ENCODE measurements at regions not wholly inside any gene's neighbourhood (a gene's known extent, or its start where the extent isn't known, plus 50 kb on each side); places are given as distances from the start of the nearest gene placed in this dataset.

DNA sequence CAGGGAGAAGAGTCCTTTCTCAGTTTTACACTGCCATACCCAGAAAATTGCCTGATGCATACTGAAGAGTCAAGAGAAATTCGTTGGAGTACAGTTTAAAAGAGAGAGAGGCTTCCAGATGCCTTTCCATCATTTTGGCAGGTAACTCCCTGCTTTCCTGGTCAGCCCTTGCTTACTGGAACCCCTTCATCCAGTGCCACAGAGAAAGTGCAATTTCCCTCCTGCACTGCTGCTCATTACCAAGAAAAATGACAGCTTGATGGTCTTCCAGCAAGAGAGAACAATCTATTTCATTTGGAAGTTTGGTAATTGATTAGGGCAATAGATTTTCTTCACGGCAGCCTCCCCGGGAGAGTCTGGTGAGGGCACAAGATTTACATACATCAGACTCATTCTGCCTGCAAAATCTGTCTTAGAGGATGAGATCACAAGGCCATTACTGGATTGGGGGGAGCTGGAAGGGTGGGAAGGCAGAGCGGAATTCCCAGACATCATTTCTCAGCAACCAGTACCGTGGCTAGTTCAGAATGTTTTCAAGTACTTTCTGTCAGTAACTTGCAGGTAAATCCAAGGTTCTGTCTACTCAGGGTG is 102.8 kb upstream of the SLC14A2 start:
- Mint-ChIP-seq H3K27ac (ENCODE audit: unreplicated experiment) (no peak overlapping the region), H3K4me3 (ENCODE audit: unreplicated experiment) (no peak overlapping the region), H3K36me3 (ENCODE audit: low read depth) (peaks cover 1% of the 10 kb centered on the region), H3K9me3 (ENCODE audit: low read depth) (peaks cover 6% of the 10 kb centered on the region), H3K4me1 (ENCODE audit: low read depth) (peaks cover 45% of the 10 kb centered on the region), H3K27me3 (ENCODE audit: low read depth) (peaks cover 2% of the 10 kb centered on the region)
- no peak for DNase-seq (ENCODE audit: low spot score)
- TF ChIP-seq, protein P1, sequence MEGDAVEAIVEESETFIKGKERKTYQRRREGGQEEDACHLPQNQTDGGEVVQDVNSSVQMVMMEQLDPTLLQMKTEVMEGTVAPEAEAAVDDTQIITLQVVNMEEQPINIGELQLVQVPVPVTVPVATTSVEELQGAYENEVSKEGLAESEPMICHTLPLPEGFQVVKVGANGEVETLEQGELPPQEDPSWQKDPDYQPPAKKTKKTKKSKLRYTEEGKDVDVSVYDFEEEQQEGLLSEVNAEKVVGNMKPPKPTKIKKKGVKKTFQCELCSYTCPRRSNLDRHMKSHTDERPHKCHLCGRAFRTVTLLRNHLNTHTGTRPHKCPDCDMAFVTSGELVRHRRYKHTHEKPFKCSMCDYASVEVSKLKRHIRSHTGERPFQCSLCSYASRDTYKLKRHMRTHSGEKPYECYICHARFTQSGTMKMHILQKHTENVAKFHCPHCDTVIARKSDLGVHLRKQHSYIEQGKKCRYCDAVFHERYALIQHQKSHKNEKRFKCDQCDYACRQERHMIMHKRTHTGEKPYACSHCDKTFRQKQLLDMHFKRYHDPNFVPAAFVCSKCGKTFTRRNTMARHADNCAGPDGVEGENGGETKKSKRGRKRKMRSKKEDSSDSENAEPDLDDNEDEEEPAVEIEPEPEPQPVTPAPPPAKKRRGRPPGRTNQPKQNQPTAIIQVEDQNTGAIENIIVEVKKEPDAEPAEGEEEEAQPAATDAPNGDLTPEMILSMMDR (IDR thresholded peaks at IDR 0.05), result no peak

DNA sequence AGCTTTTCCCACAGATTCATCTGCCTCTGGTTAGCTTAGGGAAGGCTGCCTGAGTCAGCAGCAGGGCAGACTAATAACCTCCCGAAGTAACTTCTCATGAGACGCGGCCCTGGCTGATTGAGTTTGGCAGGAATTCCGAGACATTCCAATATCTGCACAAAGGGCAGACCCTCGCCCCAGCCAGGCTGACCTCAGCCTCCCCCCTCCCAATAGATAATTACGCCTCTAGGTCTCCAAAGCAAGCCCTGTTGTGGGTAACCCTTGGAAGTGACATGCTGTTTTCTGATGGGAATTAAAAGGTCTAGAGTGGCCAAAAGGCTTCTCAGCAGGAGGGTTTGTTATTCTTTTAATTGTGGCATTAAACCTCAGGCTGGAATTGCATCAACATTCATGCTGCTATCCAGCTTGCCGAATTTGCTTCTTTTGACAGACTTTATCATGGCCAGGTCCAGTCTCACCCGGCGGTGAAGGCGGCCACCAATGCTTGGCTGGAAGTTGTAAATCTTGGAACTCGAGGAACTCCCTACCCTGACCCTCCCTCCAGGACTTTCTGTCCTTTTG is 98.0 kb upstream of the SLC14A2 start:
- Mint-ChIP-seq H3K4me3 (ENCODE audit: unreplicated experiment) (no peak overlapping the region), H3K27me3 (ENCODE audit: low read depth) (no peaks in the 10 kb centered on the region), H3K4me1 (ENCODE audit: low read depth) (peaks cover 71% of the 10 kb centered on the region), H3K9me3 (ENCODE audit: low read depth) (no peaks in the 10 kb centered on the region), H3K36me3 (ENCODE audit: low read depth) (no peaks in the 10 kb centered on the region), H3K27ac (ENCODE audit: unreplicated experiment) (peak overlapping the region; percentile 87)
- TF ChIP-seq, protein P1 (IDR thresholded peaks at IDR 0.05), result no peak
- no peak for DNase-seq (ENCODE audit: low spot score)

DNA sequence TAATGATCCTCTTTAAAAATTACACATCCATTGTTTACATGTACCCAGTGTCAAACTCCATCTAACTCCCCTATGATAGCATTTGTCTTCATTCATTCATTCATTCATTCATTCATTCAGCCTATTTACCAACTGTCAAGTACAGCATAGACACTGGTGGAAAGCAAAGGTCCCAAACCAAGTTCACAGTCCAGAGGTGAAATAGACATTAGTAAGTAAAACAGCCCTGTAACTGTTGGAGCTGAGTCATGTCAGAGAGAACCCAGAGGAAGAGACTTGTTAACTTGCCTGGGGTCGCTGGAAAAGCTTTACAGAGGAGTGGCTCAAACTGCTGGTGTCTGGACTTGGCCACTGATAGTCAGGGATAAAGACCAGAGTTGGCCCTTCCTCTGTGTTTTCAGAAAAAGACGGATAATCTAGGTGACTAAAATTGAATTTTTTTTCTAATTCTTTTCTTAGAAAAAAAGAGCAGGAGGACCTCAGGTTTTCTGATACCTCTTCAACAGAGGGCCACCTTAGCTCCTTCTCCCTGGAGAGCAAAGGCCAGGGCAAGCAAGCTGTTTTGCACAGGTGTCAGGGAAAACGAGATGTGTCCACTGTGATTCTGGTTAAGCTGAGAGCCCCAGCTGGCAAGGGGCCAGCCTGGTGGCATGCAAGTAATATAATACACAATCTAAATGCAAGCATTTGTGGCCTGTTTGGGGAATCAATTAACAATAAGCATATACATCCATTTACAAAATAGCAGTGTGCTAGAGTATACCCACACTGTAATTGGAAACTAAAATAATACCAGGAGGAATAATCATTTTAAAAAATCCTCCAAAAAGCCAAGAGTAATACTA is 96.7 kb upstream of the SLC14A2 start:
- Mint-ChIP-seq H3K4me3 (ENCODE audit: unreplicated experiment) (no peak overlapping the region), H3K27ac (ENCODE audit: unreplicated experiment) (peak overlapping the region; percentile 84), H3K36me3 (ENCODE audit: low read depth) (no peaks in the 10 kb centered on the region), H3K4me1 (ENCODE audit: low read depth) (peaks cover 81% of the 10 kb centered on the region), H3K27me3 (ENCODE audit: low read depth) (no peaks in the 10 kb centered on the region), H3K9me3 (ENCODE audit: low read depth) (no peaks in the 10 kb centered on the region)
- DNase-seq (ENCODE audit: low spot score), result no peak
- TF ChIP-seq, protein P1 (IDR thresholded peaks at IDR 0.05), result no peak

DNA sequence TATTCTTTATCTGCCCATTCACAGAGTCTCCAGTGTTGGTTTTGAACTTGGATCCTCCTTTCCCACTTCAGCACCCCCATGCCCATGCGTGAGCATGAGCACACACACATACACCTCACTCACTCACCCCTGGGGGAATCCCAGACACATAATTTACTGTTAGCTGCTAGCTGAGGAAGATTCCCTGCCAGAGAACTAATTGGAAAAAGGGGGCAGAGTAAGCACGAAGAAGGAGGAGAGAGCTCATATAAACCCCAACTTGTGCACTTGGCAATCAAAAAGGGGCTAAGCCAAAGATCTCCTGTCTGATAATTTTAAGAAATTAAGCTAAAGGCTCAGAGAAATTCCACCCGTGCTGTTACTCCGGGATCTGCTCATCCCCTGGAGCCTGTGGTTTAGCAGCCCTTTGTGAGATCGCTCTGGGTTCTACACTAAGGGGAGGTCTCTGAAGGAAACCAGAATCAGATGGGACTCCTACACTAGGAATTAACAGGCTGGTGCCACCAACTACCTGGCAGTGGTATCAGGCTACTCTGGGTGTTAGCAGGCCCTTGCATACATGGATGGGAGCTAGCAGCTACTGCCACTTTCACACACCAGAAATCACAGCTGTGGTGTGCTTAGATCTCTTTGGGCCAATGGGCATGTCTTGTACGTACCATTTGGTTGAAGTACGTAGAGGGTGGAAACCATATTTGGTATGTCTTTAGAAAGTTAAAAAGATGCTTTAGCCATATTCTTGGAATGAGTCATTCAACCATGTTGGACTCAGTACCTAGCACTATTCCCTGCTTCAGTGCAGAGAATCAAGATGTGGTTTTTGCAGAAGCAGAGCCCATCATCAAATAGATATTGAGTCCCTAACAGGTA is 95.6 kb upstream of the SLC14A2 start:
- Mint-ChIP-seq H3K27ac (ENCODE audit: unreplicated experiment) (peak overlapping the region; percentile 34), H3K36me3 (ENCODE audit: low read depth) (no peaks in the 10 kb centered on the region), H3K9me3 (ENCODE audit: low read depth) (no peaks in the 10 kb centered on the region), H3K27me3 (ENCODE audit: low read depth) (no peaks in the 10 kb centered on the region), H3K4me1 (ENCODE audit: low read depth) (peaks cover 84% of the 10 kb centered on the region), H3K4me3 (ENCODE audit: unreplicated experiment) (no peak overlapping the region)
- DNase-seq (ENCODE audit: low spot score), result no peak
- TF ChIP-seq, protein P1 (IDR thresholded peaks at IDR 0.05), result no peak

DNA sequence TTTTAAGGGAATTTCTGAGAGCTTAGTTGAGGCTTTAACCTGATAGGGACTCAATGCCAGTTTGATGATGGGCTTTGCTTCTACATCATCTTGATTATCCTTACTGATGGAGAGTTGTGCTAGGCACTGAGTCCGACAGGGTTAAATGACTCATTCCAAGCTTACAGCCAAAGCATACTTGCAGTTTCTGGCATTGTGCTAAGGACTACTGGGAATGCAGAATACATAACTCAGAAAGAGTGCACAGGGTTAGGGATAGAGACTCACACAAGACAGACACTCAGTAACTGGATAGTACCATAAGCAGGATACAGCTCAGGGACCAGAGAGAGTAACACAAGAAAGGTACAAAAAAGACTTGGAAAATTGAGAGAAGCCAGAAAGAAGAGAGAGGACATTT is 94.1 kb upstream of the SLC14A2 start:
- Mint-ChIP-seq H3K9me3 (ENCODE audit: low read depth) (no peaks in the 10 kb centered on the region), H3K36me3 (ENCODE audit: low read depth) (no peaks in the 10 kb centered on the region), H3K4me3 (ENCODE audit: unreplicated experiment) (no peak overlapping the region), H3K27ac (ENCODE audit: unreplicated experiment) (peak overlapping the region; percentile 95), H3K27me3 (ENCODE audit: low read depth) (no peaks in the 10 kb centered on the region), H3K4me1 (ENCODE audit: low read depth) (peaks cover 86% of the 10 kb centered on the region)
- TF ChIP-seq, protein P1 (IDR thresholded peaks at IDR 0.05), result no peak
- no peak for DNase-seq (ENCODE audit: low spot score)
